C4-2B (cell line): ENCODE measurements at regions not wholly inside any gene's neighbourhood (a gene's known extent, or its start where the extent isn't known, plus 50 kb on each side); places are given as distances from the start of the nearest gene placed in this dataset.

Experiments
- H3K27ac ChIP-seq: fragments of 450-650 bp; 2 replicates; pipeline ENCODE4 v1.5.1; 2017
- ZFX ChIP-seq: fragments of 450-650 bp; IDR thresholded peaks from 2 replicates; pipeline ENCODE4 v1.6.1; 2017
- TF ChIP-seq, protein P1 (sequence below): fragments of 450-650 bp; conservative IDR thresholded peaks from 2 replicates; pipeline ENCODE4 v1.5.1; 2017; ENCODE audit warnings: mild to moderate bottlenecking

GRCh38 chr1:165114022-165114888, 242.3 kb downstream of the LMX1A start:
- H3K27ac ChIP-seq = no peak overlapping the region
- TF ChIP-seq, protein P1, sequence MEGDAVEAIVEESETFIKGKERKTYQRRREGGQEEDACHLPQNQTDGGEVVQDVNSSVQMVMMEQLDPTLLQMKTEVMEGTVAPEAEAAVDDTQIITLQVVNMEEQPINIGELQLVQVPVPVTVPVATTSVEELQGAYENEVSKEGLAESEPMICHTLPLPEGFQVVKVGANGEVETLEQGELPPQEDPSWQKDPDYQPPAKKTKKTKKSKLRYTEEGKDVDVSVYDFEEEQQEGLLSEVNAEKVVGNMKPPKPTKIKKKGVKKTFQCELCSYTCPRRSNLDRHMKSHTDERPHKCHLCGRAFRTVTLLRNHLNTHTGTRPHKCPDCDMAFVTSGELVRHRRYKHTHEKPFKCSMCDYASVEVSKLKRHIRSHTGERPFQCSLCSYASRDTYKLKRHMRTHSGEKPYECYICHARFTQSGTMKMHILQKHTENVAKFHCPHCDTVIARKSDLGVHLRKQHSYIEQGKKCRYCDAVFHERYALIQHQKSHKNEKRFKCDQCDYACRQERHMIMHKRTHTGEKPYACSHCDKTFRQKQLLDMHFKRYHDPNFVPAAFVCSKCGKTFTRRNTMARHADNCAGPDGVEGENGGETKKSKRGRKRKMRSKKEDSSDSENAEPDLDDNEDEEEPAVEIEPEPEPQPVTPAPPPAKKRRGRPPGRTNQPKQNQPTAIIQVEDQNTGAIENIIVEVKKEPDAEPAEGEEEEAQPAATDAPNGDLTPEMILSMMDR = peak; percentile 89
- TF ChIP-seq ZFX = no peak

GRCh38 chr1:165112260-165112659, 244.3 kb downstream of the LMX1A start:
- no peak overlapping the region for H3K27ac ChIP-seq
- TF ChIP-seq ZFX = no peak
- TF ChIP-seq, protein P1 = no peak

DNA sequence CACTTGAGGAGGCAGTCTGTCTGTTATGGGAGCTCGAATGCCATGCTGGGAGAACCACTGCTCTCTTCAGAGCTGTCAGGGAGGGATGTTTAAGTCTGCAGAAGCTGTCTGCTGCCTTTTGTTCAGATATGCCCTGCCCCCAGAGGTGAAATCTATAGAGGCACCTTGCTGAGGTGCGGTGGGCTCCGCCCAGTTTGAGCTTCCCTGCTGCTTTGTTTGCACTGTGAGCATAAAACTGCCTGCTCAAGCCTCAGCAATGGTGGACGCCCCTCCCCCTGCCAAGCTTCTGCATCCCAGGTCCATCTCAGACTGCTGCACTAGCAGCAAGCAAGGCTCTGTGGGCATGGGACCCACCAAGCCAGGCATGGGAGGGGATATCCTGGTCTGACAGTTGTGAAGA, 247.5 kb downstream of the LMX1A start:
- no peak overlapping the region for H3K27ac ChIP-seq
- TF ChIP-seq, protein P1 = no peak
- no peak for TF ChIP-seq ZFX

- peak overlapping the region; percentile 32; the same call in 1 of the 2 replicates for H3K27ac ChIP-seq
These were observed 263.9 kb downstream of the LMX1A start for GRCh38 chr1:165092542-165093162.

DNA sequence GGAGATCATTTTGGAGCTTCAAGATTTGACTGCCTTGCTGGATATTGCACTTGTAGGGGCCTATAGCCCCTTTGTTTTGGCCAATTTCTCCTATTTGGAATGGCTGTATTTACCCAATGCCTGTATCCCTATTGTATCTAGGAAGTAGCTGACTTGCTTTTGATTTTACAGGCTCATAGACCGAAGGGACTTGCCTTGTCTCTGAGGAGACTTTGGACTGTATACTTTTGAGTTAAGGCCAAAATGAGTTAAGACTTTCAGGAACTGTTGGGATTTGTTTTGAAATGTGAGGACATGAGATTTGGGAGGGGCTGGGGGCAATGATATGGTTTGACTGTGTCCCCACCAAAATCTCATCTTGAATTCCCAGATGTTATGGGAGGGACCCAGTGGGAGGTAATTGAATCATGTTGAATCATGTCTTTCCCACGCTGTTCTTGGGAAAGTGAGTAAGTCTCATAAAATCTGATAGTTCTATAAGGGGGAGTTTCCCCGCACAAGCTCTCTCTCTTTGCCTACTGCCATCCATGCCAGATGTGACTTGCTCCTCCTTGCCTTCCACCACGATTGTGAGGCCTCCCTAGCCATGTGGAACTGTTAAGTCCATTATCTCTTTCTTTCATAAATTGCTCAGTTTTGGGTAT, 276.1 kb downstream of the LMX1A start:
- H3K27ac ChIP-seq = no peak overlapping the region
- no peak for TF ChIP-seq ZFX
- TF ChIP-seq, protein P1 = no peak

DNA sequence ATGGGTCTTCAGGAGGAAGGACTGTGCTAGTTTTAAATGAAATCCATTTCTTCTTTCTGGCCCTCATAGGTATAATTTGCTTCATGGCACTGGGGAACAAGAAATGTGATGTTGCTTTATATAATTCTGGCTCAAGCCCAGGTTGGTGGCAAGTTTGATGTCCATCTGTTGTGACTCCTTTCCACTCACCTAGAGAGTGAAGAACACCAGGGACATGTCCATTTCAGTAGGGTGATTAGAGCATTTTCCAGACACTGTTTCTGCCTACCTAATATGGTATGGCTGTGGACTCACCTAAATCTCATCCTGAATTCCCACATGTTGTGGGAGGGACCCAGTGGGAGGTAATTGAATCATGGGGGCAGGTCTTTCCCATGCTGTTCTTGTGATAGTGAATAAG, 278.1 kb downstream of the LMX1A start:
- TF ChIP-seq, protein P1 = no peak
- no peak for TF ChIP-seq ZFX
- H3K27ac ChIP-seq = no peak overlapping the region

- no peak overlapping the region for H3K27ac ChIP-seq
- TF ChIP-seq, protein P1 = peak; percentile 84
- TF ChIP-seq ZFX = no peak
These were observed 280.7 kb downstream of the LMX1A start for GRCh38 chr1:165075725-165076370.
